ENCODE measurements at regions not wholly inside any gene's neighbourhood (a gene's known extent, or its start where the extent isn't known, plus 50 kb on each side); places are given as distances from the start of the nearest gene placed in this dataset.
"Not testable (repeated sequence)": the region's sequence is repeated elsewhere in the genome, so short reads cannot be mapped to it uniquely, and the experiment has no call there.

GRCh38 chr14:45787167-45787566 lies 534.2 kb upstream of the MIS18BP1 start:
- no peak overlapping the region for H3K27ac ChIP-seq (ENCODE audit: insufficient read depth in 1 of 2, low read depth in 1 of 2, low read length in 2 of 2, poor library complexity in 1 of 2, severe bottlenecking in 2 of 2)
- WGBS (ENCODE audit: insufficient coverage) = no CpG with 5 or more reads among the region's 2 CpGs
- no peak for DNase-seq
- H3K27me3 ChIP-seq (replicated peaks in 2 of 5; ENCODE audit: control insufficient read depth in 4 of 5, insufficient read depth in 5 of 5, low read length in 4 of 5) = no peaks in the 10 kb centered on the region
- CTCF ChIA-PET = no interaction called here
- no peak overlapping the region for H3K4me3 ChIP-seq (ENCODE audit: control insufficient read depth in 1 of 7, extremely low read depth in 1 of 7, insufficient read depth in 4 of 7, low read depth in 2 of 7, low read length in 6 of 7)
- peaks cover 0 to 25% (median 11%) of the 10 kb centered on the region in 5 experiments for H3K9me3 ChIP-seq (ENCODE audit: control extremely low read depth in 1 of 5, control insufficient read depth in 4 of 5, insufficient read depth in 2 of 5, low read depth in 1 of 5, low read length in 4 of 5)
- H3K4me1 ChIP-seq (ENCODE audit: control extremely low read depth in 1 of 4, control insufficient read depth in 4 of 4, insufficient read depth in 4 of 4, low read length in 3 of 4) = no peaks in the 10 kb centered on the region
- no peaks in the 10 kb centered on the region for H3K36me3 ChIP-seq (ENCODE audit: control insufficient read depth in 4 of 4, insufficient read depth in 4 of 4, low read length in 3 of 4)
- POLR2A ChIA-PET = no interaction called here

- CTCF ChIA-PET = no interaction called here
- POLR2A ChIA-PET = no interaction called here
- Histone ChIP-seq H3K9me3 (ENCODE audit: control extremely low read depth in 1 of 5, control insufficient read depth in 4 of 5, insufficient read depth in 2 of 5, low read depth in 1 of 5, low read length in 4 of 5) (peaks cover 0 to 25% (median 11%) of the 10 kb centered on the region in 5 experiments), H3K27me3 (replicated peaks in 2 of 5; ENCODE audit: control insufficient read depth in 4 of 5, insufficient read depth in 5 of 5, low read length in 4 of 5) (no peaks in the 10 kb centered on the region), H3K4me1 (ENCODE audit: control extremely low read depth in 1 of 4, control insufficient read depth in 4 of 4, insufficient read depth in 4 of 4, low read length in 3 of 4) (no peaks in the 10 kb centered on the region), H3K4me3 (ENCODE audit: control insufficient read depth in 1 of 7, extremely low read depth in 1 of 7, insufficient read depth in 4 of 7, low read depth in 2 of 7, low read length in 6 of 7) (no peak overlapping the region), H3K27ac (ENCODE audit: insufficient read depth in 1 of 2, low read depth in 1 of 2, low read length in 2 of 2, poor library complexity in 1 of 2, severe bottlenecking in 2 of 2) (no peak overlapping the region), H3K36me3 (ENCODE audit: control insufficient read depth in 4 of 4, insufficient read depth in 4 of 4, low read length in 3 of 4) (no peaks in the 10 kb centered on the region)
- no CpG with 5 or more reads among the region's 1 CpG for WGBS (ENCODE audit: insufficient coverage)
- DNase-seq = no peak
These were observed 533.3 kb upstream of the MIS18BP1 start for GRCh38 chr14:45786266-45786665.

- Histone ChIP-seq H3K4me1 (ENCODE audit: control extremely low read depth in 1 of 4, control insufficient read depth in 4 of 4, insufficient read depth in 4 of 4, low read length in 3 of 4) (no peaks in the 10 kb centered on the region), H3K36me3 (ENCODE audit: control insufficient read depth in 4 of 4, insufficient read depth in 4 of 4, low read length in 3 of 4) (no peaks in the 10 kb centered on the region), H3K27me3 (replicated peaks in 2 of 5; ENCODE audit: control insufficient read depth in 4 of 5, insufficient read depth in 5 of 5, low read length in 4 of 5) (no peaks in the 10 kb centered on the region), H3K4me3 (ENCODE audit: control insufficient read depth in 1 of 7, extremely low read depth in 1 of 7, insufficient read depth in 4 of 7, low read depth in 2 of 7, low read length in 6 of 7) (no peak overlapping the region), H3K27ac (ENCODE audit: insufficient read depth in 1 of 2, low read depth in 1 of 2, low read length in 2 of 2, poor library complexity in 1 of 2, severe bottlenecking in 2 of 2) (no peak overlapping the region), H3K9me3 (ENCODE audit: control extremely low read depth in 1 of 5, control insufficient read depth in 4 of 5, insufficient read depth in 2 of 5, low read depth in 1 of 5, low read length in 4 of 5) (peaks cover 0 to 25% (median 11%) of the 10 kb centered on the region in 5 experiments)
- POLR2A ChIA-PET = no interaction called here
- 100% methylated on average over 1 of the region's 1 CpG for WGBS (ENCODE audit: insufficient coverage)
- CTCF ChIA-PET = no interaction called here
- DNase-seq = no peak
These were observed 532.2 kb upstream of the MIS18BP1 start for GRCh38 chr14:45785240-45785639.

GRCh38 chr14:45766247-45766646 lies 513.2 kb upstream of the MIS18BP1 start:
- Histone ChIP-seq H3K36me3 (ENCODE audit: control insufficient read depth in 4 of 4, insufficient read depth in 4 of 4, low read length in 3 of 4) (no peaks in the 10 kb centered on the region), H3K4me1 (ENCODE audit: control extremely low read depth in 1 of 4, control insufficient read depth in 4 of 4, insufficient read depth in 4 of 4, low read length in 3 of 4) (no peaks in the 10 kb centered on the region), H3K9me3 (ENCODE audit: control extremely low read depth in 1 of 5, control insufficient read depth in 4 of 5, insufficient read depth in 2 of 5, low read depth in 1 of 5, low read length in 4 of 5) (no peaks in the 10 kb centered on the region), H3K4me3 (ENCODE audit: control insufficient read depth in 1 of 7, extremely low read depth in 1 of 7, insufficient read depth in 4 of 7, low read depth in 2 of 7, low read length in 6 of 7) (no peak overlapping the region), H3K27me3 (replicated peaks in 2 of 5; ENCODE audit: control insufficient read depth in 4 of 5, insufficient read depth in 5 of 5, low read length in 4 of 5) (no peaks in the 10 kb centered on the region), H3K27ac (ENCODE audit: insufficient read depth in 1 of 2, low read depth in 1 of 2, low read length in 2 of 2, poor library complexity in 1 of 2, severe bottlenecking in 2 of 2) (no peak overlapping the region)
- no peak for DNase-seq
- ChIA-PET CTCF (no interaction called here), POLR2A (no interaction called here)
- 100% methylated on average over 1 of the region's 2 CpGs for WGBS (ENCODE audit: insufficient coverage)

- no peak overlapping the region for H3K27ac ChIP-seq (ENCODE audit: insufficient read depth in 1 of 2, low read depth in 1 of 2, low read length in 2 of 2, poor library complexity in 1 of 2, severe bottlenecking in 2 of 2)
- CTCF ChIA-PET = no interaction called here
- POLR2A ChIA-PET = no interaction called here
- H3K9me3 ChIP-seq (ENCODE audit: control extremely low read depth in 1 of 5, control insufficient read depth in 4 of 5, insufficient read depth in 2 of 5, low read depth in 1 of 5, low read length in 4 of 5) = peaks cover 0 to 16% (median 3%) of the 10 kb centered on the region in 5 experiments
- H3K36me3 ChIP-seq (ENCODE audit: control insufficient read depth in 4 of 4, insufficient read depth in 4 of 4, low read length in 3 of 4) = no peaks in the 10 kb centered on the region
- WGBS (ENCODE audit: insufficient coverage) = 46% methylated on average over 3 of the region's 4 CpGs
- no peaks in the 10 kb centered on the region for H3K4me1 ChIP-seq (ENCODE audit: control extremely low read depth in 1 of 4, control insufficient read depth in 4 of 4, insufficient read depth in 4 of 4, low read length in 3 of 4)
- no peak overlapping the region for H3K4me3 ChIP-seq (ENCODE audit: control insufficient read depth in 1 of 7, extremely low read depth in 1 of 7, insufficient read depth in 4 of 7, low read depth in 2 of 7, low read length in 6 of 7)
- DNase-seq = no peak
- H3K27me3 ChIP-seq (replicated peaks in 2 of 5; ENCODE audit: control insufficient read depth in 4 of 5, insufficient read depth in 5 of 5, low read length in 4 of 5) = no peaks in the 10 kb centered on the region
These were observed 504.7 kb upstream of the MIS18BP1 start for GRCh38 chr14:45757655-45758054.

- H3K9me3 ChIP-seq (ENCODE audit: control extremely low read depth in 1 of 5, control insufficient read depth in 4 of 5, insufficient read depth in 2 of 5, low read depth in 1 of 5, low read length in 4 of 5) = peaks cover 0 to 16% (median 3%) of the 10 kb centered on the region in 5 experiments
- H3K4me1 ChIP-seq (ENCODE audit: control extremely low read depth in 1 of 4, control insufficient read depth in 4 of 4, insufficient read depth in 4 of 4, low read length in 3 of 4); H3K27me3 ChIP-seq (replicated peaks in 2 of 5; ENCODE audit: control insufficient read depth in 4 of 5, insufficient read depth in 5 of 5, low read length in 4 of 5); POLR2A ChIA-PET; H3K4me3 ChIP-seq (ENCODE audit: control insufficient read depth in 1 of 7, extremely low read depth in 1 of 7, insufficient read depth in 4 of 7, low read depth in 2 of 7, low read length in 6 of 7); H3K27ac ChIP-seq (ENCODE audit: insufficient read depth in 1 of 2, low read depth in 1 of 2, low read length in 2 of 2, poor library complexity in 1 of 2, severe bottlenecking in 2 of 2); H3K36me3 ChIP-seq (ENCODE audit: control insufficient read depth in 4 of 4, insufficient read depth in 4 of 4, low read length in 3 of 4); DNase-seq; CTCF ChIA-PET: not testable (repeated sequence)
- no CpG with 5 or more reads among the region's 2 CpGs for WGBS (ENCODE audit: insufficient coverage)
These were observed 503.4 kb upstream of the MIS18BP1 start for GRCh38 chr14:45756412-45756811.

- no peak overlapping the region for H3K27ac ChIP-seq (ENCODE audit: insufficient read depth in 1 of 2, low read depth in 1 of 2, low read length in 2 of 2, poor library complexity in 1 of 2, severe bottlenecking in 2 of 2)
- H3K4me3 ChIP-seq (ENCODE audit: control insufficient read depth in 1 of 7, extremely low read depth in 1 of 7, insufficient read depth in 4 of 7, low read depth in 2 of 7, low read length in 6 of 7) = no peak overlapping the region
- H3K27me3 ChIP-seq (replicated peaks in 2 of 5; ENCODE audit: control insufficient read depth in 4 of 5, insufficient read depth in 5 of 5, low read length in 4 of 5) = no peaks in the 10 kb centered on the region
- H3K4me1 ChIP-seq (ENCODE audit: control extremely low read depth in 1 of 4, control insufficient read depth in 4 of 4, insufficient read depth in 4 of 4, low read length in 3 of 4) = no peaks in the 10 kb centered on the region
- POLR2A ChIA-PET = no interaction called here
- CTCF ChIA-PET = no interaction called here
- 71% methylated on average over 1 of the region's 5 CpGs for WGBS (ENCODE audit: insufficient coverage)
- DNase-seq = no peak
- H3K9me3 ChIP-seq (ENCODE audit: control extremely low read depth in 1 of 5, control insufficient read depth in 4 of 5, insufficient read depth in 2 of 5, low read depth in 1 of 5, low read length in 4 of 5) = no peaks in the 10 kb centered on the region
- H3K36me3 ChIP-seq (ENCODE audit: control insufficient read depth in 4 of 4, insufficient read depth in 4 of 4, low read length in 3 of 4) = no peaks in the 10 kb centered on the region
These were observed 490.9 kb upstream of the MIS18BP1 start for GRCh38 chr14:45743884-45744283.

- Histone ChIP-seq H3K4me3 (ENCODE audit: control insufficient read depth in 1 of 7, extremely low read depth in 1 of 7, insufficient read depth in 4 of 7, low read depth in 2 of 7, low read length in 6 of 7) (no peak overlapping the region), H3K27me3 (replicated peaks in 2 of 5; ENCODE audit: control insufficient read depth in 4 of 5, insufficient read depth in 5 of 5, low read length in 4 of 5) (no peaks in the 10 kb centered on the region), H3K36me3 (ENCODE audit: control insufficient read depth in 4 of 4, insufficient read depth in 4 of 4, low read length in 3 of 4) (no peaks in the 10 kb centered on the region), H3K27ac (ENCODE audit: insufficient read depth in 1 of 2, low read depth in 1 of 2, low read length in 2 of 2, poor library complexity in 1 of 2, severe bottlenecking in 2 of 2) (no peak overlapping the region), H3K9me3 (ENCODE audit: control extremely low read depth in 1 of 5, control insufficient read depth in 4 of 5, insufficient read depth in 2 of 5, low read depth in 1 of 5, low read length in 4 of 5) (no peaks in the 10 kb centered on the region), H3K4me1 (ENCODE audit: control extremely low read depth in 1 of 4, control insufficient read depth in 4 of 4, insufficient read depth in 4 of 4, low read length in 3 of 4) (no peaks in the 10 kb centered on the region)
- ChIA-PET CTCF (no interaction called here), POLR2A (no interaction called here)
- DNase-seq = no peak
These were observed 489.2 kb upstream of the MIS18BP1 start for GRCh38 chr14:45742187-45742586.
